BLaER1 treated with 17β-estradiol and CSF1 and Interleukin-3, amounts not matched to agents 10 nM and 100 nM (cell line): ENCODE measurements at regions not wholly inside any gene's neighbourhood (a gene's known extent, or its start where the extent isn't known, plus 50 kb on each side); places are given as distances from the start of the nearest gene placed in this dataset.
A peak's percentile ranks its signal among the peaks of the same experiment; 100 is the strongest.

Experiments used
- H3K27ac ChIP-seq, 11 experiments: shearing (Covaris generic); formaldehyde crosslinking; 2 replicates each; pipeline ENCODE4 v1.8.1; 2022
- H3K27me3 ChIP-seq, 11 experiments: shearing (Covaris generic); formaldehyde crosslinking; 2 replicates each; pipeline ENCODE4 v1.8.1; 2022
- H3K36me3 ChIP-seq, 11 experiments: shearing (Covaris generic); formaldehyde crosslinking; 2 replicates each; pipeline ENCODE4 v1.8.1; 2022
- H3K4me1 ChIP-seq, 10 experiments: shearing (Covaris generic); formaldehyde crosslinking; 2 replicates each; pipeline ENCODE4 v1.8.1; 2022
- H3K4me2 ChIP-seq, 11 experiments: shearing (Covaris generic); formaldehyde crosslinking; 2 replicates each; pipeline ENCODE4 v1.8.1; 2022
- H3K4me3 ChIP-seq, 10 experiments: shearing (Covaris generic); formaldehyde crosslinking; 2 replicates each; pipeline ENCODE4 v1.8.1; 2022
- H3K9ac ChIP-seq, 11 experiments: shearing (Covaris generic); formaldehyde crosslinking; 2 replicates each; pipeline ENCODE4 v1.8.1; 2022
- H3K9me3 ChIP-seq, 11 experiments: shearing (Covaris generic); formaldehyde crosslinking; replicated peaks in 1 of 11; 2 replicates each; pipeline ENCODE4 v1.8.1; 2022
- H4K20me1 ChIP-seq, 11 experiments: shearing (Covaris generic); formaldehyde crosslinking; 2 replicates each; pipeline ENCODE4 v1.8.1; 2022
- Cebpa-rat ChIP-seq, 11 experiments: shearing (Covaris generic); IDR thresholded peaks; 2 replicates each; pipeline ENCODE4 v1.8.1; 2022

DNA sequence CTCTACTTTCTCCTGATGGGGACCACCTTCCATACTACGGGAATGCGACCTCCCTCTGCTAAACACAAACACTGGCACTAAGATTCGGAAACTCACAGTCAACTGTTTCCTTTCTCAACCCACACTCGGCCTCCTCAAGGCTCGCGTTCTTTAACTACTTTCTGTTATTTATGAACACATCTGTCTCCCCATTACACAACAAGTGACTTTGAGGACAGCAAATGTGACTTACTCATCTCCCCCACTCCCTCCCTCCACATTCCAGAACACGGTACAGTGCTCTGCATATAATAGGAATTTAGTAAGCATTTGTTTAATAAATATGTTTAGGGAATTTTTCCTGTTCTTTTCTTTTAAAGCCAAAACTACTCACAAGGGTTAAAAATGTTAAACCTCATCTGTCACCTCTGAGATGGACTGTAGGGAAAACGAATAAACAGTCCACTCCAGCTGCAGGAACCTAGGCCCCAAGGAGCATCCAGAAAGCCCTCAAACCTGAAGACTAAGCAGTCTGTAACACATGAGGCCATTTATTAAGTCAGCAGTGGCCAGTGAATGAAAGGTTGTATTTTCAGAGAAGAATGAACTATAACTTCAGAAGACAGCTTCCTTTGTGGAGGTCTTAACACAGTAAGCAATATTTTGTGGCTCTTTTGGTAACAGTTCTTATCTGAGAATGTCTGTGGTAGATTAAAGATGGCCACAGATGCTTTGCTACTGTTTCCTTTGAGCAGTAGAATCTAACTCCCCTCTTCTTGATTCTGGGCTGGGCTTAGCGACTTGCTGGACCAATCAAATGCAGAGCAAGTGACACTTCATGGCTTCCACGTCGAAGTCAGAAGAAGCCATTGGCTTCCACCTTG is 209.6 kb upstream of the DTNBP1 start:
- H3K9ac ChIP-seq, result no peak overlapping the region; a peak in 1 of 22 replicates
- peaks cover 55 to 94% (median 71%) of the 10 kb centered on the region in 10 experiments for H3K4me1 ChIP-seq
- peak overlapping the region; percentile 14 to 71 (median 34); a peak in 17 of 22 replicates for H3K4me2 ChIP-seq

DNA sequence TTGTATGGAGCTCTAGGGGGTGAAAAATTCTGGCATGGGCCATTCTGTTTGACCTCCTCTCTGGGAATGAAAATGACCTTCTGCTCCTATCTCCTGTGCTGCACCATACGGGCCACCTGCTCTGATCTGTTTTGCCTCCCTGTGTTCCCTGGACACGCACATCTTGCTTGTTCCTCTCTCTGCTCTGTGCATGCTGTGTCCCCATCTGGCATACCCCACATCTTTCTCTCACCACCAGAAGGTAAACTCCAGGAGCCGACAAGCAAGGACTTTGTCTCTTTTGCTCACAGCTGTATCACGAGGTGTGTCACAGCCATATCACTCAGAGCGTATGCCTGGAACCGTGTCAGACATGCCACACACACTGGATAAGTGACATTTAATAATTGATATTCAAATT is 208.4 kb upstream of the DTNBP1 start:
- H3K4me2 ChIP-seq, result peak overlapping the region in 5 of 11 experiments; percentile 0 to 73 (median 55); a peak in 8 of 22 replicates
- H3K4me3 ChIP-seq, result no peak overlapping the region
- H3K36me3 ChIP-seq, result no peaks in the 10 kb centered on the region
- H3K27ac ChIP-seq, result peak overlapping the region in 4 of 11 experiments; percentile 14 to 66 (median 49); a peak in 6 of 22 replicates
- H3K9me3 ChIP-seq, result peaks cover 0 to 11% (median 0%) of the 10 kb centered on the region in 11 experiments; a peak in 3 of 22 replicates
- H3K9ac ChIP-seq, result peak overlapping the region in 1 of 11 experiments; percentile 58; a peak in 1 of 22 replicates
- no peaks in the 10 kb centered on the region for H4K20me1 ChIP-seq
- no peak for TF ChIP-seq Cebpa-rat (IDR thresholded peaks at IDR 0.05)
- no peaks in the 10 kb centered on the region for H3K27me3 ChIP-seq
- H3K4me1 ChIP-seq, result peaks cover 45 to 83% (median 60%) of the 10 kb centered on the region in 10 experiments

More for the DNA sequence above, 209.6 kb upstream of the DTNBP1 start:
- TF ChIP-seq Cebpa-rat (IDR thresholded peaks at IDR 0.05), result no peak
- H3K36me3 ChIP-seq, result no peaks in the 10 kb centered on the region
- no peak overlapping the region for H3K4me3 ChIP-seq
- H3K9me3 ChIP-seq, result peaks cover 0 to 11% (median 0%) of the 10 kb centered on the region in 11 experiments; a peak in 3 of 22 replicates
- no peaks in the 10 kb centered on the region for H4K20me1 ChIP-seq
- peak overlapping the region in 6 of 11 experiments; percentile 1 to 66 (median 36); a peak in 8 of 22 replicates for H3K27ac ChIP-seq
- H3K27me3 ChIP-seq, result no peaks in the 10 kb centered on the region

DNA sequence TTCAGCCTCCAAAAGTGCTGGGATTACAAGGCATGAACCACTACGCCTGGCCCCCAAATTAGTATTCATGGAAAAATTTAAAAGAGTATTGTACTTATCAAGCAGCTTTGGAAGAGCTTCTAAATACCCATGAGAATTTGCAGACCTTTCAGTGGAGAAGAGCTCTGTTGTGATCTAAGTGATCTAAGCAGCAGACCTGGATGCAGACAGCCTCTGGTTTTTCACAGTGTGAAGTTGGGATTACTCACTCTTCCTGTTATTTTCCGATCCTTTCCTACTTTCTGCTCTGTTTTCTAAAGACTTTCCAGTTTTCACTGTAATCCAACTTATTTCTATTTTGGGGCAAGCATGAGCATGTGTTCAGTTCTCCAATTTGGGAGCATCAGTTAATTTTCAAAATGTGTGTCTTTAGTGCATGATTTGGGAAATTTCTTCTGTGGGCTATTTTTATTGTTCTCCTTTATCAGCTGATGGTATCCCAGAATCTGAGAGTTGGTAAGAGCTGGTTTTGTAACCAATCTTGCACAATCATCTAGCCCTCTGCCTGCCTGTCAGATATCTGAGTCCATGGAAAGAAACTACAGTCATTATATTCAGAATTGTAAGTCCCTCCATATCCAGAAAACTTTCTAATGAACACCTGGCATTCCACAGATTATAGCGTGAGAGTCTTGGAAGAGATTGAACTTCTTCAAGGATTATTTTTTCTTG is 207.7 kb upstream of the DTNBP1 start:
- H3K4me1 ChIP-seq, result peaks cover 38 to 75% (median 56%) of the 10 kb centered on the region in 10 experiments
- H4K20me1 ChIP-seq, result no peaks in the 10 kb centered on the region
- peak overlapping the region in 4 of 11 experiments; percentile 14 to 66 (median 60); a peak in 8 of 22 replicates for H3K27ac ChIP-seq
- H3K4me2 ChIP-seq, result peak overlapping the region in 8 of 11 experiments; percentile 2 to 73 (median 52); a peak in 15 of 22 replicates
- no peaks in the 10 kb centered on the region for H3K36me3 ChIP-seq
- H3K4me3 ChIP-seq, result no peak overlapping the region
- peak in 2 of 11 experiments; percentile 11 to 75; a peak in 2 of 22 replicates for TF ChIP-seq Cebpa-rat (IDR thresholded peaks at IDR 0.05)
- peak overlapping the region in 2 of 11 experiments; percentile 35 to 58; a peak in 4 of 22 replicates for H3K9ac ChIP-seq
- peaks cover 0 to 8% (median 0%) of the 10 kb centered on the region in 11 experiments; a peak in 3 of 22 replicates for H3K9me3 ChIP-seq
- H3K27me3 ChIP-seq, result no peaks in the 10 kb centered on the region

DNA sequence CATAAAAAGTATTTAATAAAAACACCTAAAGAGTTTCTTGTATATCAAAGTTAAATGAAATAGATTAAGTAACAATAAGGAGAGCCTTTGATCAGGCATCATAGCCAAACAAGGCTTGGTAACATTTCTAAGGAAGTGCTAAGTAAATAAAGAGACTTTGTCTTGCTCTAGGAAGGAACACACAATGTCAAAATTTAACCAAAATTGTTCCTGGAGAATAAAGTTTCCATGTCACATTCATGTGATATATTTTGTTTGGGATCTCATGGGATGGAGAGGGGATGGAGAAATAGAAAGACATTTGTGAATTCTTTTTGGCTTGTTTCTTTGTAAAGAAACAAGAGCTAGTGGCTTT is 201.9 kb upstream of the DTNBP1 start:
- no peak overlapping the region for H3K4me2 ChIP-seq
- H3K4me1 ChIP-seq, result peaks cover under 1 to 20% (median 15%) of the 10 kb centered on the region in 10 experiments; a peak in 17 of 20 replicates
- peaks cover 0 to 6% (median 0%) of the 10 kb centered on the region in 11 experiments; a peak in 2 of 22 replicates for H3K9me3 ChIP-seq
- no peaks in the 10 kb centered on the region for H3K36me3 ChIP-seq
- no peaks in the 10 kb centered on the region for H4K20me1 ChIP-seq
- H3K27ac ChIP-seq, result no peak overlapping the region
- no peak overlapping the region for H3K9ac ChIP-seq
- no peak overlapping the region for H3K4me3 ChIP-seq
- TF ChIP-seq Cebpa-rat (IDR thresholded peaks at IDR 0.05), result no peak
- H3K27me3 ChIP-seq, result no peaks in the 10 kb centered on the region

DNA sequence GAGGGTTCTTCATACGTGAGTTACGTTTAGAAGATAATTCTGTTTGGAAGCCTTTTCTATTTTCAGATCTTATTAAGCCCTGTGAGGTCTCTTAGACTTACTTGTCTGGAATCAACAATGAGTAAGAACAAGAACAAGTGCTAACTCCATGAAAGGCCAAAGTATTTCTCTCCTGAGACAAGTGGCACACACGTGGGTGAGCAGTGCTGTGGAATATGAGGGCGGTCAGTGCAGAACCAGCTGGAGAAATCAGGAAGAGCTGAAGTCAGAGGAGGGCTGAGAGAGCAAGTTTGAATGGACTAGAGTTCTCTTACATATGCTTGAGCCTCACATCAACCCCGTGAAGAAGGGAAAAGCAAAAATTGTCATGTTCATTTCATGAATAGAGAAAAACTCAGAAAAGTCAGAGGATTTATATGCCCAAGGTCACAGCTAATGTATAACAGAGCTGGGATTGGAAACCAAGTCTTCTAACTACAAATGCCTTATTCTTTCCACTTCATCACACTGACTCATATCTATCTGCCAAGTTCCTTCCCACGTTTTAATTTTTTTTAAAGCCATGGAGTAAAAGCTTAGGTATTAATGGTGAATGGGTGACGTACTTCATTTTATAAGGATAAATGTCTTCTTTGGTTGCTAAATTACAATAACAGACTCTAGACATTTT is 201.3 kb upstream of the DTNBP1 start:
- H3K9me3 ChIP-seq, result peaks cover 0 to 6% (median 0%) of the 10 kb centered on the region in 11 experiments; a peak in 2 of 22 replicates
- no peak overlapping the region for H3K27ac ChIP-seq
- H3K9ac ChIP-seq, result no peak overlapping the region
- H3K36me3 ChIP-seq, result no peaks in the 10 kb centered on the region
- no peaks in the 10 kb centered on the region for H4K20me1 ChIP-seq
- H3K27me3 ChIP-seq, result no peaks in the 10 kb centered on the region
- TF ChIP-seq Cebpa-rat (IDR thresholded peaks at IDR 0.05), result no peak
- H3K4me3 ChIP-seq, result no peak overlapping the region
- peaks cover 0 to 15% (median 13%) of the 10 kb centered on the region in 10 experiments; a peak in 15 of 20 replicates for H3K4me1 ChIP-seq
- no peak overlapping the region for H3K4me2 ChIP-seq

DNA sequence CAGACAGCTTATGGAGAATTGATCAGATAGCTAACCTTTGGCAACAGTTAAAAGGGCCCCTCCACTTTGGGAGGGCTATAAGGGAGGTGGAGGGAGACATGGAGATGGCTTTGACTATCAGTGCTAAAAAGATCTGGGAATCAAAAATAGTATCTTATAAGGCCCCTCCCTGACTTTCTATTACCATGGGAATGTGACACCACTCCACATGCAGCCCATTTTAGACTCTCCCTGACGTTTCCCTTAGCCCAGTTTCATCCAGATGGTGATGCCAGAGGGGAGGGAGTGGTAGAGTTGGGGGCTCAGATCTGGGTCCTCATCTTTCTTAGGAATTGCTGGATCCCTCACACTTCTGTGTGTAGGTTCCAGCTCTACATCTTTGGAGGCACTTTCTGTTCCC is 200.0 kb upstream of the DTNBP1 start:
- Histone ChIP-seq H3K27ac (no peak overlapping the region), H3K36me3 (no peaks in the 10 kb centered on the region), H3K4me3 (no peak overlapping the region), H3K9me3 (peaks cover 0 to 6% (median 0%) of the 10 kb centered on the region in 11 experiments; a peak in 2 of 22 replicates), H3K27me3 (no peaks in the 10 kb centered on the region), H3K4me2 (no peak overlapping the region), H3K9ac (no peak overlapping the region), H4K20me1 (no peaks in the 10 kb centered on the region), H3K4me1 (peaks cover 0 to 3% (median 0%) of the 10 kb centered on the region in 10 experiments; a peak in 2 of 20 replicates)
- TF ChIP-seq Cebpa-rat (IDR thresholded peaks at IDR 0.05), result no peak

DNA sequence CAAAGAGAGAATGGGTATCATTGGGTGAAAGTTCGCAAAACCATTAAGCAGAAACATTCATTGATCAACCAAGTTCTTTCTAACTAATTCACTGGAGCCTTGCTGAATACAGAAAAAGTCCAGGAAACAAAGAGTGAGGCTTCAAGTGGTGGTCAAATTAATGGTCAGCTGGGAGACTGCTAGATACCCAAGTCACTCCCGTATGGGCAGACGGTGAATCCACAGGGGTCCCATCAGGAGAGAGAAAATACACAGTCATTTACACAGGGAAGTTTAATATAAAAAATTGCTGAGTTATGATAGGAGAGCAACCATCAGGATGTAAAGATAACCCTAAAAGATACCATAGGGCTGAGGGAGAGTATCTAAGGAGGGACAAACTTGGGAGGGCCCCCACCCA is 198.7 kb upstream of the DTNBP1 start:
- Histone ChIP-seq H3K4me1 (0 out of 20 replicates have a peak, but pooled peaks cover 0 to 3% (median 0%) of the 10 kb centered on the region in 10 experiments), H3K27ac (no peak overlapping the region), H3K27me3 (no peaks in the 10 kb centered on the region), H3K9me3 (peaks cover 0 to 6% (median 0%) of the 10 kb centered on the region in 11 experiments; a peak in 2 of 22 replicates), H4K20me1 (no peaks in the 10 kb centered on the region), H3K36me3 (no peaks in the 10 kb centered on the region), H3K4me3 (no peak overlapping the region), H3K9ac (no peak overlapping the region), H3K4me2 (no peak overlapping the region)
- no peak for TF ChIP-seq Cebpa-rat (IDR thresholded peaks at IDR 0.05)

DNA sequence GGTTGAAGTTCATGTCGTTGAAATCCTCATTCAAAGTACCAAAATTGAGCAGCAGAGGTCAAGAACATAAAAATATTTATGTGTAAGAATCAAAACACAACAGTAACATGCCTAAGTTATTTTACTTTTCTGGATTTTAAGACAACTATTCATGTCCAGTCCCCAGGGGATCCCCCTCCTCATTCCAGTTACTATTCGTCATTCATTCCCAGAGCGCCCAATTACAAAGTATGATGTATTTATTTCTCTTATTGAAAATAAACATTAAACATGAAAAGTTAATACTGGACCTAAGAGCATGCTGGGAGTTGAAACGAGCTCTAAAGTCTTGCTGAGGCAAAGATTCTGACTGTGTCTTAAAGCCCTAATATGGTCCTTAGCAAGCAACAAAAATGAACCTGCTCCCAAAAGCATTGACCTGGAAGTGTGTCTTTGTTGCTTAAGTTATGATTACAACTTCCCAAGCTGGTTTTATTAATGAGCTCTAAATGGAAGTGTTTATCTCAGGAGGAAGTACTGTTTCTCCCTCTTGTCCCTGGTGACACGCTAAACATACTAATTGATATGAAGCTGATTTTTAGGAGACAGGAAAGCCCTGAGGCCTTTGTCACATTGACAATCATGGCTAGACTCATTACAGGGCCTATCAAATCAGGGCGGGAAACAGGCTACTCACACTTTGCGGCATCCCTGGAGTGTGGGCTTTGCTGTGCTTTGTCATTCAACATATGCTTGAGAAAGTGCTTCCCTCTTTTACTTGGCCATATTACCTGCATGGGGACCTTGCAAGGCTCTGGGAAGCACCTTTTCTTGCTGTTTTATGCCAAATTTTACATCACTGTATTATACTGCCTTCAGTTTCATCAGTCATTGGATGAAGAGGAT is 192.2 kb upstream of the DTNBP1 start:
- Histone ChIP-seq H3K4me2 (no peak overlapping the region; a peak in 1 of 22 replicates), H4K20me1 (no peaks in the 10 kb centered on the region), H3K36me3 (no peaks in the 10 kb centered on the region), H3K9me3 (peaks cover 0 to 8% (median 0%) of the 10 kb centered on the region in 11 experiments; a peak in 7 of 22 replicates), H3K27ac (no peak overlapping the region), H3K4me1 (peaks cover 0 to 7% (median 0%) of the 10 kb centered on the region in 10 experiments; a peak in 2 of 20 replicates), H3K9ac (no peak overlapping the region), H3K4me3 (no peak overlapping the region), H3K27me3 (no peaks in the 10 kb centered on the region)
- no peak for TF ChIP-seq Cebpa-rat (IDR thresholded peaks at IDR 0.05)
